Breast epithelium (tissue), 4 donors: ENCODE measurements at regions not wholly inside any gene's neighbourhood (a gene's known extent, or its start where the extent isn't known, plus 50 kb on each side); places are given as distances from the start of the nearest gene placed in this dataset.

Experiments
- DNase-seq, 2 donors: peaks; one replicate each; pipeline ENCODE4 v3.0.0-alpha.2; 2019; ENCODE audit warnings: low spot score in 2 of 2
- H3K27ac ChIP-seq, 2 donors: fragments of 200-600 bp; sonication (generic) in 1 of 2; one replicate each; pipeline ENCODE4 v1.5.1; 2016 to 2019; ENCODE audit warnings: mild to moderate bottlenecking in 1 of 2
- H3K27me3 ChIP-seq, 2 donors: fragments of 200-600 bp; sonication (generic) in 1 of 2; one replicate each; pipeline versions ENCODE4 v1.5.1 to v1.6.0; 2017 to 2019; ENCODE audit warnings: control low read depth in 1 of 2, mild to moderate bottlenecking in 1 of 2
- H3K36me3 ChIP-seq: fragments of 200-600 bp; one replicate; pipeline ENCODE4 v1.5.1; 2019
- H3K4me1 ChIP-seq, 2 donors: fragments of 200-600 bp; sonication (generic); one replicate each; pipeline ENCODE4 v1.5.1; 2016 to 2019; ENCODE audit warnings: control low read depth in 1 of 2
- H3K4me3 ChIP-seq, 3 donors: fragments of 200-600 bp; sonication (generic); 1 replicate in 2 of 3; 2 replicates in 1 of 3; pipeline ENCODE4 v1.5.1; 2016 to 2019; ENCODE audit warnings: mild to moderate bottlenecking in 3 of 3, moderate library complexity in 2 of 3
- H3K9me3 ChIP-seq, 2 donors: fragments of 200-600 bp; sonication (generic) in 1 of 2; one replicate each; pipeline ENCODE4 v1.5.1; 2016 to 2019; ENCODE audit warnings: control low read depth in 1 of 2
- POLR2A ChIP-seq: fragments of 450-650 bp; IDR thresholded peaks from one replicate; pipeline ENCODE4 v1.6.1; 2016; ENCODE audit warnings: antibody characterized with exemption, mild to moderate bottlenecking, moderate library complexity
- POLR2AphosphoS5 ChIP-seq, 3 donors: sonication (generic); formaldehyde crosslinking; IDR thresholded peaks; one replicate each; pipeline ENCODE4 v1.6.1; 2017; ENCODE audit warnings: antibody characterized with exemption in 3 of 3
- intact Hi-C: fragments of 100-400 bp; cut with DNase I; formaldehyde crosslinking; loops from one replicate; pipeline ENCODE4 v1.15.1; 2023; ENCODE audit warnings: low total_unique reads
- TF ChIP-seq, protein P1 (sequence below), 3 donors: fragments of 450-650 bp; IDR thresholded peaks; one replicate each; pipeline ENCODE4 v1.5.1; 2016 to 2017; ENCODE audit warnings: antibody characterized with exemption in 3 of 3, mild to moderate bottlenecking in 3 of 3, moderate library complexity in 3 of 3

DNA sequence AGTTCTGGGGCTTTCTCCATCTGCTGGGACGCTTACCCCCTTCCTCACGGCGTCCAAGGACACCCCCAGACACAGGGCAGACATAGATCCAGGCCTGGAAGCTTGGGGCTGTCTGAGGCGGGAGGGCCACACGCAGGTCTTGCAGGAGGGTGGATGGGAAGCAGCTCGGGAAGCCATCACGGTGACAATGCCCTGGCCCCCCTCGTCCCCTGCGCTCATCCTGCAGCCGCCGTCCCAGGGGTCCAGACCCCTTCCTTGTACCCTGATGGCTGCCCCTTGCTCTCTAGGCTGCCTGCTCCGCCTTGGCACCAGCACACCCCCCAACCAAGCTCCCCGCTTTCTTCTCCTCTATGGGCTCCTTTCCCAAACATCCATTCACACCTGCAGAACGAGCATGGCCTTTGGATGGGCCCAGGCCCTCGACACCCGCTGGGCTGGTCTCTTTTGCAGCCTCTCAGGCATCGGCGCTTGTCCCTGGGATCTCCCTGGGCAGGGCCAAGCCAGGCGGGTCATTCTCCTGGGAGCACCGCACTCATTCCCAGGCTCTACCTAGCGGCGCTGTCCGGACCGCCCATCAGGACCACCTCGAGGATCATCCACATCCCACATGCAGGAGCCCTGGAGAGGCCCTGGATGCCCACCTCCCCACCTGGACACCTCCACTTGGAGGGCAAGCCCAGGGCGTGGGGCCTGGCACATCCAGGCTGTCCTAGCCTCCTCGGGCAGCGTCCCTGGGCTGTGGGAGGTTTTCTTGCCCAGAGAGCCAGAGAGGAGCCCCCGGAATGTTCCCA lies 274.9 kb downstream of the NDUFA10 start:
- no peak for TF ChIP-seq POLR2AphosphoS5 (IDR thresholded peaks at IDR 0.05)
- TF ChIP-seq, protein P1, sequence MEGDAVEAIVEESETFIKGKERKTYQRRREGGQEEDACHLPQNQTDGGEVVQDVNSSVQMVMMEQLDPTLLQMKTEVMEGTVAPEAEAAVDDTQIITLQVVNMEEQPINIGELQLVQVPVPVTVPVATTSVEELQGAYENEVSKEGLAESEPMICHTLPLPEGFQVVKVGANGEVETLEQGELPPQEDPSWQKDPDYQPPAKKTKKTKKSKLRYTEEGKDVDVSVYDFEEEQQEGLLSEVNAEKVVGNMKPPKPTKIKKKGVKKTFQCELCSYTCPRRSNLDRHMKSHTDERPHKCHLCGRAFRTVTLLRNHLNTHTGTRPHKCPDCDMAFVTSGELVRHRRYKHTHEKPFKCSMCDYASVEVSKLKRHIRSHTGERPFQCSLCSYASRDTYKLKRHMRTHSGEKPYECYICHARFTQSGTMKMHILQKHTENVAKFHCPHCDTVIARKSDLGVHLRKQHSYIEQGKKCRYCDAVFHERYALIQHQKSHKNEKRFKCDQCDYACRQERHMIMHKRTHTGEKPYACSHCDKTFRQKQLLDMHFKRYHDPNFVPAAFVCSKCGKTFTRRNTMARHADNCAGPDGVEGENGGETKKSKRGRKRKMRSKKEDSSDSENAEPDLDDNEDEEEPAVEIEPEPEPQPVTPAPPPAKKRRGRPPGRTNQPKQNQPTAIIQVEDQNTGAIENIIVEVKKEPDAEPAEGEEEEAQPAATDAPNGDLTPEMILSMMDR (IDR thresholded peaks at IDR 0.05): no peak
- TF ChIP-seq POLR2A: no peak
- Histone ChIP-seq H3K4me3 (no peak overlapping the region), H3K4me1 (peaks cover 0 to 6% of the 10 kb centered on the region in 2 donors), H3K27ac (no peak overlapping the region), H3K27me3 (no peaks in the 10 kb centered on the region), H3K36me3 (no peaks in the 10 kb centered on the region), H3K9me3 (no peaks in the 10 kb centered on the region)
- no peak for DNase-seq
- intact Hi-C loops: no loop called here

DNA sequence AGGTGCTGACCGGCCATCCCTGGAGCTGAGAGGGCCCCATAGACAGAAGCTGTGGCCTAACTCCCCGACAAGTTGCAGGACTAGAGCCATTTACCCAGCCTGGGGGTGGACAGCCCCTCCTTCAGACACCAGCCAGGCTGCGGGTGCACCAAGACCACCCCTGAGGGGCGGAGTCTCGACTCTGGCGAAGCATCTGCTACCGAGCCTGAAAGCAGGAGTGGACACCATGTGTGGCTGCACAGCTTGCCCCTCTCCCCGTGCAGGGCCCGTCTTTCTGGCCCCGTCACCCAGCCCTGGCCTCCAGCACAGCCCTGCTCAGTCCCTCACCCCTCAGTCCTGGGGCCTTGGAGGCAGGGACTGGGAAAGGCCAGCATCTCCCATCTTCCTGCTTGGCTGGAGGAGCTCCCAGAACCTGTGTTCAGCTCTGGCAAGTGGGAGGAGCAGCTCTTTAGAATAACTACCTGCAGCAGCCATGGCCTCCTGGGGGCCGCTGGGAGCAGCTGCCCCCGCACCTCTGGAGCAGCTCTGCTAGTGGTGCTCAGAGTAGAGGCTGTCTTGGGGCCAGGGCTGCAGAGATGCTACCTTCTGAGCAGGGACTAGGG lies 275.8 kb downstream of the NDUFA10 start:
- peaks cover 0 to 6% of the 10 kb centered on the region in 2 donors for H3K4me1 ChIP-seq
- TF ChIP-seq, protein P1 (IDR thresholded peaks at IDR 0.05): no peak
- TF ChIP-seq POLR2A: no peak
- TF ChIP-seq POLR2AphosphoS5 (IDR thresholded peaks at IDR 0.05): no peak
- no peak overlapping the region for H3K4me3 ChIP-seq
- no peaks in the 10 kb centered on the region for H3K36me3 ChIP-seq
- no peaks in the 10 kb centered on the region for H3K9me3 ChIP-seq
- H3K27ac ChIP-seq: no peak overlapping the region
- no peaks in the 10 kb centered on the region for H3K27me3 ChIP-seq
- DNase-seq: no peak
- intact Hi-C loops: no loop called here

DNA sequence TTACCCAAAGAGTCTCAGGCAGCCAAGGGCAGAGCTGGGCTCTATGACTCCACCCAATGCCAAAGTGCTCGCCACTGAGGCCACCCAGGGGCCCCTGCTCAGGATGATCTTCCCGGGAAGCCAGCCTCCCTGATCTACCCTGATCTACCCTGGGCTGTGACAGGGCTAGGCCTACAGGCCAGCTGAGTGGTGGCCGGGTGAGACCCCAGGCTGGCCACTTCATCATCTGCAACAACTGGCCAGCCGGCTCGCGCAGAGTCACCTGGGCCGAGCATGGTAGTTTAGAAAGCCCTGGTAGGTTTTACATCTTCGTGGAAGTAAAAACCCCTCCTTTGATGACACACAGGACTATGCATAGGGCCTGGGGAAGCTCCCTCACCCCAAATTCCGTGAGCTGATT lies 276.3 kb downstream of the NDUFA10 start:
- intact Hi-C loops: no loop called here
- Histone ChIP-seq H3K9me3 (no peaks in the 10 kb centered on the region), H3K27ac (no peak overlapping the region), H3K4me1 (peaks cover 0 to 6% of the 10 kb centered on the region in 2 donors), H3K36me3 (no peaks in the 10 kb centered on the region), H3K4me3 (no peak overlapping the region), H3K27me3 (no peaks in the 10 kb centered on the region)
- TF ChIP-seq, protein P1 (IDR thresholded peaks at IDR 0.05): no peak
- no peak for TF ChIP-seq POLR2AphosphoS5 (IDR thresholded peaks at IDR 0.05)
- no peak for TF ChIP-seq POLR2A
- DNase-seq: no peak

DNA sequence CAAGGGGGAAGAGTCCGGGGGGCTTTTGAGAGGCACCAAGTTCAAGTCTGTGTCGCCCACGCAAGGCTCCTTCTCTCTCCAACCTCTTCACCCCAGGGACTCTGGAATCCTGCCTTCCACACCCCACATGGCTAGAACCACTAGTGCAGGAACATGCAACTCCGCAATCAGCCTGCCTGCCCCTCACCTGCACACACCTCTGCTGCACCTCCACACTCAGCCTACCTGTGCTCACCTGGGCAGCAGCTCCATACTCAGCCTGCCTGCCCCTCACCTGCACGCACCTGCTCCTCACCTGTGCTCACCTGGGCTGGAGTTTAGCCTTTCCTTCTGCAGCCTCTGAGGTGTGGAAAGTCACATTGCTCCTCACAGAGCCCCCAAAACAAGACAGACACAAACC lies 277.4 kb downstream of the NDUFA10 start:
- Histone ChIP-seq H3K9me3 (no peaks in the 10 kb centered on the region), H3K27me3 (no peaks in the 10 kb centered on the region), H3K36me3 (no peaks in the 10 kb centered on the region), H3K27ac (no peak overlapping the region), H3K4me1 (peaks cover 0 to 6% of the 10 kb centered on the region in 2 donors), H3K4me3 (no peak overlapping the region)
- DNase-seq: no peak
- TF ChIP-seq, protein P1 (IDR thresholded peaks at IDR 0.05): no peak
- TF ChIP-seq POLR2AphosphoS5 (IDR thresholded peaks at IDR 0.05) (no peak), POLR2A (no peak)
- intact Hi-C loops: no loop called here

DNA sequence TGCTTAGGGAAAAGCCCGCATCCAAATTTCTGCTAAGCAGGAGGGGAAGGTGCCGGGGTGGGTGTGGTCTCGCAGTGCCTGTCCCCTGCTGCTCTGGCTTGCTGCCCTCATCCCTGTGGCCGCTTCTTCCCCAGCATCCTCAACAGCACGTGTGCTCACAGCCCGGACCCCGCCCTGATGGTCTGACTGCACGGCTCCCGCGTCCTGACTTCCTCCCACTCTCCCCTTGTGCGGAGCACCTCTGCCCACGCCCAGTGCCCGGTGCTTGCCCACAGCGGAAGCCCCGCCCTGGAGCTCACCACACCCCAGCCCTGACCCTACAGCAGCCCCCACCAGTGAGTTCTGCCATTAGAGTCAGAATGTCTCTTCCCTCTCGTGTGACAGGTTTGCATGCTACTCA lies 277.9 kb downstream of the NDUFA10 start:
- intact Hi-C loops: no loop called here
- no peaks in the 10 kb centered on the region for H3K9me3 ChIP-seq
- H3K27me3 ChIP-seq: no peaks in the 10 kb centered on the region
- TF ChIP-seq POLR2A (no peak), POLR2AphosphoS5 (IDR thresholded peaks at IDR 0.05) (no peak)
- TF ChIP-seq, protein P1 (IDR thresholded peaks at IDR 0.05): no peak
- H3K4me1 ChIP-seq: peaks cover 0 to 6% of the 10 kb centered on the region in 2 donors
- no peaks in the 10 kb centered on the region for H3K36me3 ChIP-seq
- DNase-seq: no peak
- no peak overlapping the region for H3K27ac ChIP-seq
- no peak overlapping the region for H3K4me3 ChIP-seq
